Neutrophil (primary cell): ENCODE measurements at regions not wholly inside any gene's neighbourhood (a gene's known extent, or its start where the extent isn't known, plus 50 kb on each side); places are given as distances from the start of the nearest gene placed in this dataset.

Experiments
- H3K27ac ChIP-seq: fragments of 200-600 bp; sonication (generic); 2 replicates; pipeline ENCODE4 v1.5.1; 2016; ENCODE audit warnings: mild to moderate bottlenecking, moderate library complexity
- H3K27me3 ChIP-seq: fragments of 200-600 bp; sonication (generic); 2 replicates; pipeline ENCODE4 v1.6.0; 2016; ENCODE audit warnings: mild to moderate bottlenecking
- H3K36me3 ChIP-seq: fragments of 200-600 bp; sonication (generic); 2 replicates; pipeline ENCODE4 v1.5.1; 2017
- H3K4me1 ChIP-seq, 2 experiments: fragments of 200-600 bp in 1 of 2; sonication (generic) in 1 of 2; 1 replicate in 1 of 2; 2 replicates in 1 of 2; pipeline versions ENCODE4 v1.5.1 to v1.6.1; 2013 to 2016; ENCODE audit warnings: low read depth in 1 of 2, low read length in 1 of 2, mild to moderate bottlenecking in 1 of 2, moderate library complexity in 1 of 2; ENCODE audit not compliant: control insufficient read depth in 1 of 2, insufficient read depth in 1 of 2
- H3K4me3 ChIP-seq, 2 experiments: fragments of 200-600 bp in 1 of 2; sonication (generic) in 1 of 2; 1 replicate in 1 of 2; 2 replicates in 1 of 2; pipeline ENCODE4 v1.5.1; 2013 to 2016; ENCODE audit warnings: low read depth in 1 of 2, low read length in 1 of 2, mild to moderate bottlenecking in 1 of 2, moderate library complexity in 1 of 2
- H3K9me3 ChIP-seq: fragments of 200-600 bp; sonication (generic); 2 replicates; pipeline ENCODE4 v1.5.1; 2016
- CTCF ChIP-seq: fragments of 200-600 bp; sonication (generic); IDR thresholded peaks from 2 replicates; pipeline ENCODE4 v1.5.1; 2016; ENCODE audit warnings: antibody characterized with exemption

GRCh38 chr1:195054217-195054687 lies 1554.0 kb downstream of the KCNT2 start:
- TF ChIP-seq CTCF: no peak
- no peaks in the 10 kb centered on the region for H3K36me3 ChIP-seq
- no peak overlapping the region for H3K4me3 ChIP-seq
- no peaks in the 10 kb centered on the region for H3K4me1 ChIP-seq
- peaks cover 4% of the 10 kb centered on the region for H3K9me3 ChIP-seq
- H3K27ac ChIP-seq: no peak overlapping the region
- no peaks in the 10 kb centered on the region for H3K27me3 ChIP-seq

GRCh38 chr1:195053478-195053877 lies 1554.8 kb downstream of the KCNT2 start:
- no peaks in the 10 kb centered on the region for H3K4me1 ChIP-seq
- H3K27me3 ChIP-seq: no peaks in the 10 kb centered on the region
- H3K27ac ChIP-seq: no peak overlapping the region
- H3K4me3 ChIP-seq: no peak overlapping the region
- peaks cover 4% of the 10 kb centered on the region for H3K9me3 ChIP-seq
- TF ChIP-seq CTCF: no peak
- H3K36me3 ChIP-seq: no peaks in the 10 kb centered on the region

- Histone ChIP-seq H3K4me1 (no peaks in the 10 kb centered on the region), H3K4me3 (no peak overlapping the region), H3K27ac (no peak overlapping the region), H3K9me3 (no peaks in the 10 kb centered on the region), H3K27me3 (no peaks in the 10 kb centered on the region), H3K36me3 (no peaks in the 10 kb centered on the region)
- no peak for TF ChIP-seq CTCF
Measured at GRCh38 chr1:195047772-195048171, 1560.5 kb downstream of the KCNT2 start.

GRCh38 chr1:195045072-195045471 lies 1563.2 kb downstream of the KCNT2 start:
- Histone ChIP-seq H3K27me3 (no peaks in the 10 kb centered on the region), H3K36me3 (no peaks in the 10 kb centered on the region), H3K27ac (no peak overlapping the region), H3K9me3 (no peaks in the 10 kb centered on the region), H3K4me1 (no peaks in the 10 kb centered on the region), H3K4me3 (no peak overlapping the region)
- TF ChIP-seq CTCF: no peak

DNA sequence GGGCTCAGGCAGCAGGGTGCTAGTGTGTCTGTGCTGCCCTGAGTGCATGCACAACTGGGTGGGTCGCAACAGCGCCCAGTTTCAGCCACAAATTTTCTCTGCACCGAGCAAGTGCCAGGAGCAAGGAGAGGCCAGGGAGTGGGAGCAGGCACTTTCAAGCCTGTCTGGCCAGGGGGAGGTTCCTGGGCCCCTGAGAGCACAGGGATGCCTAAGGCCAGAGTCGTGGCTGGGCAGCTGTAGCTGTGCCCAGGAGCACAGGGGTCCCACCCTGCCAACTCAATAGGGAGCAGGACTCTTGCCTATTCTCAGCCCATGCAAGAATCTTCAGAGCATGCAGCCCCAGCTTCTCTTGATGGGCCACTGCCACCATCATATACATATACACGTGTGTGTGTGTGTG lies 1577.4 kb downstream of the KCNT2 start:
- no peaks in the 10 kb centered on the region for H3K36me3 ChIP-seq
- H3K27me3 ChIP-seq: no peaks in the 10 kb centered on the region
- H3K27ac ChIP-seq: no peak overlapping the region
- peaks cover 4% of the 10 kb centered on the region for H3K9me3 ChIP-seq
- no peak for TF ChIP-seq CTCF
- no peak overlapping the region for H3K4me3 ChIP-seq
- no peaks in the 10 kb centered on the region for H3K4me1 ChIP-seq

DNA sequence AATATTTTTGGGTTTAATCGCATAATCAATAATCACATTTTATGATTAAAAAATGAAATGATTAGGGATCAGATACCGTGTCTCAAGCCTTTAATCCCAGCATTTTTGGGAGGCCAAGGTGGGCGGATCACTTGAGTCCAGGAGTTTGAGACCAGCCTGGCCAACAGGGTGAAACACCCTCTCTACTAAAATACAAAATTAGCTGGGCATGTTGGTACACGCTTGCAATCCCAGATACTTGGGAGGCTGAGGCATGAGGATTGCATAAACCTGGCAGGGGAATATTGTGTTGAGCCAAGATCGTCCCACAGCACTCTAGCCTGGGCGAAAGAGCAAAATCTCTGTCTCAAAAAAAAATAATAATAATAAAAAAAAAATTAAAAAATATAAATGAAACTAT lies 1581.4 kb downstream of the KCNT2 start:
- Histone ChIP-seq H3K27me3 (no peaks in the 10 kb centered on the region), H3K4me3 (no peak overlapping the region), H3K9me3 (peaks cover 4% of the 10 kb centered on the region), H3K4me1 (no peaks in the 10 kb centered on the region), H3K27ac (no peak overlapping the region), H3K36me3 (no peaks in the 10 kb centered on the region)
- no peak for TF ChIP-seq CTCF
